Liver (tissue), 8 donors: ENCODE measurements at regions not wholly inside any gene's neighbourhood (a gene's known extent, or its start where the extent isn't known, plus 50 kb on each side); places are given as distances from the start of the nearest gene placed in this dataset.

Source experiments
- DNase-seq: peaks from one replicate; pipeline ENCODE4 v3.0.0-alpha.2; 2017; ENCODE audit warnings: low spot score
- H3K27ac ChIP-seq, 2 donors: one replicate each; pipeline ENCODE4 v1.7.0; 2013; ENCODE audit warnings: inconsistent platforms in 2 of 2, low read length in 2 of 2, control low read depth in 1 of 2, low read depth in 1 of 2, mild to moderate bottlenecking in 1 of 2
- H3K27me3 ChIP-seq, 4 donors: one replicate each; pipeline versions ENCODE4 v1.6.1 to v1.7.0; 2013; ENCODE audit warnings: low read length in 3 of 4, inconsistent platforms in 1 of 4, mild to moderate bottlenecking in 1 of 4, moderate library complexity in 1 of 4; ENCODE audit not compliant: control insufficient read depth in 4 of 4, insufficient read depth in 4 of 4
- H3K36me3 ChIP-seq, 4 donors: one replicate each; pipeline versions ENCODE4 v1.6.1 to v1.7.0; 2013; ENCODE audit warnings: low read length in 3 of 4, mild to moderate bottlenecking in 3 of 4, low read depth in 1 of 4, moderate library complexity in 1 of 4; ENCODE audit not compliant: control insufficient read depth in 4 of 4, insufficient read depth in 3 of 4
- H3K4me1 ChIP-seq, 4 donors: one replicate each; pipeline versions ENCODE4 v1.6.1 to v1.7.0; 2013; ENCODE audit warnings: low read length in 3 of 4, mild to moderate bottlenecking in 3 of 4, moderate library complexity in 1 of 4; ENCODE audit not compliant: control insufficient read depth in 4 of 4, insufficient read depth in 4 of 4
- H3K4me3 ChIP-seq, 3 donors: one replicate each; pipeline versions ENCODE4 v1.6.1 to v1.7.0; 2013; ENCODE audit warnings: low read length in 3 of 3, control low read depth in 1 of 3, low read depth in 1 of 3, mild to moderate bottlenecking in 1 of 3
- H3K9ac ChIP-seq, 2 donors: one replicate each; pipeline ENCODE4 v1.7.0; 2013; ENCODE audit warnings: low read length in 2 of 2, mild to moderate bottlenecking in 2 of 2, moderate library complexity in 2 of 2, control low read depth in 1 of 2, low read depth in 1 of 2
- H3K9me3 ChIP-seq, 4 donors: one replicate each; pipeline versions ENCODE4 v1.6.1 to v1.7.0; 2013; ENCODE audit warnings: low read length in 3 of 4; ENCODE audit not compliant: control insufficient read depth in 4 of 4
- ATF3 ChIP-seq: IDR thresholded peaks from 2 replicates; pipeline ENCODE4 v1.6.1; 2016; ENCODE audit warnings: antibody characterized with exemption
- EGR1 ChIP-seq, 2 donors: IDR thresholded peaks; 2 replicates each; pipeline ENCODE4 v1.6.1; 2016 to 2018; ENCODE audit warnings: antibody characterized with exemption in 2 of 2, low read depth in 2 of 2
- FOXA1 ChIP-seq: IDR thresholded peaks from 2 replicates; pipeline ENCODE4 v1.6.1; 2016; ENCODE audit warnings: antibody characterized with exemption
- FOXA2 ChIP-seq: IDR thresholded peaks from 2 replicates; pipeline ENCODE4 v1.6.1; 2016; ENCODE audit warnings: antibody characterized with exemption
- HNF4A ChIP-seq, 2 donors: conservative IDR thresholded peaks; 2 replicates each; pipeline ENCODE4 v1.6.1; 2016; ENCODE audit warnings: antibody characterized with exemption in 2 of 2, mild to moderate bottlenecking in 2 of 2
- HNF4G ChIP-seq: IDR thresholded peaks from 2 replicates; pipeline ENCODE4 v1.6.1; 2016; ENCODE audit warnings: antibody characterized with exemption
- NR2F2 ChIP-seq: IDR thresholded peaks from 2 replicates; pipeline ENCODE4 v1.6.1; 2016; ENCODE audit warnings: antibody characterized with exemption
- RAD21 ChIP-seq, 2 donors: IDR thresholded peaks; 2 replicates each; pipeline ENCODE4 v1.6.1; 2016; ENCODE audit warnings: antibody characterized with exemption in 2 of 2, mild to moderate bottlenecking in 2 of 2
- REST ChIP-seq: IDR thresholded peaks from 2 replicates; pipeline ENCODE4 v1.6.1; 2016; ENCODE audit warnings: antibody characterized with exemption, mild to moderate bottlenecking
- RXRA ChIP-seq, 2 donors: IDR thresholded peaks; 2 replicates each; pipeline ENCODE4 v1.6.1; 2017 to 2018; ENCODE audit warnings: antibody characterized with exemption in 2 of 2, mild to moderate bottlenecking in 1 of 2
- TAF1 ChIP-seq: conservative IDR thresholded peaks from 2 replicates; pipeline ENCODE4 v1.6.1; 2016; ENCODE audit warnings: antibody characterized with exemption, mild to moderate bottlenecking
- YY1 ChIP-seq: IDR thresholded peaks from 2 replicates; pipeline ENCODE4 v1.6.1; 2016; ENCODE audit warnings: antibody characterized with exemption, mild to moderate bottlenecking
- ZBTB33 ChIP-seq: IDR thresholded peaks from 2 replicates; pipeline ENCODE4 v1.6.1; 2016; ENCODE audit warnings: antibody characterized with exemption
- WGBS: extraction: QIAGEN DNeasy Blood & Tissue Kit; methylation state at CpG from one replicate; pipeline ENCODE4 v1.1.7; 2013; 5-methylcytosine and 5-hydroxymethylcytosine counted together
- TF ChIP-seq, protein P1 (sequence below): IDR thresholded peaks from 2 replicates; pipeline ENCODE4 v1.6.1; 2016; ENCODE audit warnings: antibody characterized with exemption
- TF ChIP-seq, protein P2 (sequence below): fragments of 150-350 bp; IDR thresholded peaks from 2 replicates; pipeline ENCODE4 v1.5.1; 2017; ENCODE audit warnings: improper control_type of control experiment, low read depth, low read length; ENCODE audit not compliant: missing input control
- donor health status: healthy.
- donor health status: healthy.
- donor health status: healthy.
- donor health status: healthy.
- donor health status: healthy.

- Histone ChIP-seq H3K4me1 (peaks cover 0 to 9% (median 6%) of the 10 kb centered on the region in 4 donors), H3K27me3 (no peaks in the 10 kb centered on the region), H3K9me3 (peaks cover 0 to 5% (median 0%) of the 10 kb centered on the region in 4 donors), H3K27ac (peak overlapping the region; percentile 33 to 81), H3K9ac (peak overlapping the region in 1 of 2 donors; percentile 5), H3K36me3 (no peaks in the 10 kb centered on the region), H3K4me3 (no peak overlapping the region)
- no peak for DNase-seq
- TF ChIP-seq RAD21 (IDR thresholded peaks at IDR 0.05), result no peak
- TF ChIP-seq RXRA (IDR thresholded peaks at IDR 0.05), result no peak
- WGBS, result 75% methylated on average over 5 of the region's 5 CpGs
These were observed 102.8 kb upstream of the BCAT1 start for GRCh38 chr12:25051656-25052195.

DNA sequence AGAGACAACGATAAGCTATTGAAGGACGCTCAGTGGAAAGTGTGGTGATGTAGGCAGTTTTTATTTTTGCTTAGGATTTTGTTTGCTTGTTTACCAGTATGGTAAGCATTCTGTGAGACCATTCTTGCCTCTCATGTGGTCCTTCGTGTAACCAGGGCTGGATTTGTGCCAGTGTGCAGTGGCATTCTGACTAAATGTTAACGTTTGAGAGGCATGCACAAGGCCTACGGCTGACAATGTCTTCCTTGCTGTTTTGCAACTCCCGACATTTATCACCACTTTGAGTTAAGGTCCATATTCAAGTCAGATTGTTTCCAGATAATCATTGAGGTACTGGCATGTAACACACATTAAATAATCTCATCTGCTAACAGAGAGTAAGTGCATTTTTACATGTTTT is 102.3 kb upstream of the BCAT1 start:
- no peak for DNase-seq
- Histone ChIP-seq H3K4me1 (peaks cover 0 to 9% (median 6%) of the 10 kb centered on the region in 4 donors), H3K27me3 (no peaks in the 10 kb centered on the region), H3K4me3 (no peak overlapping the region), H3K27ac (peak overlapping the region in 1 of 2 donors; percentile 33), H3K36me3 (no peaks in the 10 kb centered on the region), H3K9ac (no peak overlapping the region), H3K9me3 (peaks cover 0 to 5% (median 0%) of the 10 kb centered on the region in 4 donors)
- 75% methylated on average over 6 of the region's 6 CpGs for WGBS
- no peak for TF ChIP-seq REST
- TF ChIP-seq RAD21 (IDR thresholded peaks at IDR 0.05), result no peak
- no peak for TF ChIP-seq FOXA1
- TF ChIP-seq, protein P1, sequence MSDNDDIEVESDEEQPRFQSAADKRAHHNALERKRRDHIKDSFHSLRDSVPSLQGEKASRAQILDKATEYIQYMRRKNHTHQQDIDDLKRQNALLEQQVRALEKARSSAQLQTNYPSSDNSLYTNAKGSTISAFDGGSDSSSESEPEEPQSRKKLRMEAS, result no peak
- no peak for TF ChIP-seq HNF4G
- no peak for TF ChIP-seq HNF4A (conservative IDR thresholded peaks at IDR 0.05)
- no peak for TF ChIP-seq TAF1
- TF ChIP-seq FOXA2, result no peak
- no peak for TF ChIP-seq ATF3
- TF ChIP-seq EGR1 (IDR thresholded peaks at IDR 0.05; ENCODE audit: low read depth in 2 of 2), result no peak
- TF ChIP-seq YY1, result no peak
- TF ChIP-seq RXRA (IDR thresholded peaks at IDR 0.05), result no peak

DNA sequence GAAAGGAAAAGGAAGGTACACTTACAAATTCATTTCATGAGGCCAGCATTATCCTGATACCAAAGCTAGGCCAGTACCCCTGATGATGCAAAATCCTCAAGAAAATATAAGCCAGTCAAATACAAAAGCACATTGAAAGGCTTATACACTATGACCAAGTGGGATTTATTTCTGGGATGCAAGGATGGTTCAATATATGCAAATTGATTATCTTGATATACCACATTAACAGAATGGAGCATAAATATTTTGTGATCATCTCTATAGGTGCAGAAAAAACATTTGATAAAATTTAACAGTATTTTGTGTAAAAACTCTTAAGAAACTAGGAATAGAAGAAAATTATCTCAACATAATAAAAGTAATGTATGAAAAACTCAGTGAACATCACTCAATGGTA is 97.0 kb upstream of the BCAT1 start:
- Histone ChIP-seq H3K9me3 (peaks cover 0 to 12% (median 0%) of the 10 kb centered on the region in 4 donors), H3K36me3 (no peaks in the 10 kb centered on the region), H3K4me3 (no peak overlapping the region), H3K27me3 (no peaks in the 10 kb centered on the region), H3K4me1 (no peaks in the 10 kb centered on the region), H3K27ac (no peak overlapping the region), H3K9ac (no peak overlapping the region)
- TF ChIP-seq, protein P2, sequence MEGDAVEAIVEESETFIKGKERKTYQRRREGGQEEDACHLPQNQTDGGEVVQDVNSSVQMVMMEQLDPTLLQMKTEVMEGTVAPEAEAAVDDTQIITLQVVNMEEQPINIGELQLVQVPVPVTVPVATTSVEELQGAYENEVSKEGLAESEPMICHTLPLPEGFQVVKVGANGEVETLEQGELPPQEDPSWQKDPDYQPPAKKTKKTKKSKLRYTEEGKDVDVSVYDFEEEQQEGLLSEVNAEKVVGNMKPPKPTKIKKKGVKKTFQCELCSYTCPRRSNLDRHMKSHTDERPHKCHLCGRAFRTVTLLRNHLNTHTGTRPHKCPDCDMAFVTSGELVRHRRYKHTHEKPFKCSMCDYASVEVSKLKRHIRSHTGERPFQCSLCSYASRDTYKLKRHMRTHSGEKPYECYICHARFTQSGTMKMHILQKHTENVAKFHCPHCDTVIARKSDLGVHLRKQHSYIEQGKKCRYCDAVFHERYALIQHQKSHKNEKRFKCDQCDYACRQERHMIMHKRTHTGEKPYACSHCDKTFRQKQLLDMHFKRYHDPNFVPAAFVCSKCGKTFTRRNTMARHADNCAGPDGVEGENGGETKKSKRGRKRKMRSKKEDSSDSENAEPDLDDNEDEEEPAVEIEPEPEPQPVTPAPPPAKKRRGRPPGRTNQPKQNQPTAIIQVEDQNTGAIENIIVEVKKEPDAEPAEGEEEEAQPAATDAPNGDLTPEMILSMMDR, result no peak
- TF ChIP-seq HNF4G, result no peak
- TF ChIP-seq YY1, result no peak
- TF ChIP-seq FOXA2, result no peak
- TF ChIP-seq NR2F2, result no peak
- TF ChIP-seq, protein P1, result no peak
- TF ChIP-seq EGR1 (IDR thresholded peaks at IDR 0.05; ENCODE audit: low read depth in 2 of 2), result no peak
- no peak for TF ChIP-seq ZBTB33
- no peak for TF ChIP-seq REST
- DNase-seq, result no peak
